Prostate gland (tissue), 2 donors: ENCODE measurements at regions not wholly inside any gene's neighbourhood (a gene's known extent, or its start where the extent isn't known, plus 50 kb on each side); places are given as distances from the start of the nearest gene placed in this dataset.

Source experiments
- DNase-seq: peaks from one replicate; pipeline ENCODE4 v3.0.0-alpha.2; 2019; ENCODE audit warnings: low spot score
- H3K27ac ChIP-seq, 2 donors: fragments of 200-600 bp; sonication (generic); 2 replicates each; pipeline ENCODE4 v1.5.1; 2017 to 2019
- H3K27me3 ChIP-seq: fragments of 200-600 bp; sonication (generic); replicated peaks from 2 replicates; pipeline ENCODE4 v1.5.1; 2019; ENCODE audit not compliant: insufficient read depth
- H3K36me3 ChIP-seq, 2 donors: fragments of 200-600 bp; sonication (generic); 1 replicate in 1 of 2; 2 replicates in 1 of 2; pipeline versions ENCODE4 v1.5.1 to v1.8.1; 2017 to 2019
- H3K4me1 ChIP-seq: fragments of 200-600 bp; sonication (generic); replicated peaks from 2 replicates; pipeline ENCODE4 v1.5.1; 2019
- H3K4me3 ChIP-seq, 2 donors: fragments of 200-600 bp; sonication (generic); 2 replicates each; pipeline ENCODE4 v1.5.1; 2017 to 2019
- H3K9me3 ChIP-seq: fragments of 200-600 bp; sonication (generic); 2 replicates; pipeline ENCODE4 v1.5.1; 2017
- CTCF ChIP-seq, 4 experiments: fragments of 200-600 bp in 2 of 4; fragments of 450-650 bp in 2 of 4; sonication (generic) in 2 of 4; IDR thresholded peaks; 1 replicate in 3 of 4; 2 replicates in 1 of 4; pipeline ENCODE4 v1.5.1; 2016 to 2019; ENCODE audit warnings: antibody characterized with exemption in 4 of 4, mild to moderate bottlenecking in 2 of 4, moderate library complexity in 2 of 4
- POLR2A ChIP-seq: fragments of 450-650 bp; IDR thresholded peaks from one replicate; pipeline ENCODE4 v1.6.1; 2016; ENCODE audit warnings: antibody characterized with exemption, mild to moderate bottlenecking
- POLR2AphosphoS5 ChIP-seq: sonication (generic); formaldehyde crosslinking; IDR thresholded peaks from one replicate; pipeline ENCODE4 v1.6.1; 2017; ENCODE audit warnings: antibody characterized with exemption
- WGBS: methylation state at CpG from one replicate; pipeline ENCODE4 v1.1.5; 2018; 5-methylcytosine and 5-hydroxymethylcytosine counted together
- intact Hi-C: fragments of 100-400 bp; cut with DNase I; formaldehyde crosslinking; loops from one replicate; pipeline ENCODE4 v1.14.2; 2022

- H3K27ac ChIP-seq: no peak overlapping the region
- intact Hi-C loops: no loop called here
- H3K36me3 ChIP-seq: no peaks in the 10 kb centered on the region
- H3K27me3 ChIP-seq: no peaks in the 10 kb centered on the region
- no peak for TF ChIP-seq POLR2A
- TF ChIP-seq POLR2AphosphoS5: no peak
- TF ChIP-seq CTCF (IDR thresholded peaks at IDR 0.05): no peak
- no peak for DNase-seq
- 50% methylated on average over 1 of the region's 1 CpG for WGBS
- H3K4me1 ChIP-seq: no peaks in the 10 kb centered on the region
- no peaks in the 10 kb centered on the region for H3K9me3 ChIP-seq
- no peak overlapping the region for H3K4me3 ChIP-seq
Measured at GRCh38 chr3:22506871-22507270, 696.3 kb upstream of the UBE2E2 start.

DNA sequence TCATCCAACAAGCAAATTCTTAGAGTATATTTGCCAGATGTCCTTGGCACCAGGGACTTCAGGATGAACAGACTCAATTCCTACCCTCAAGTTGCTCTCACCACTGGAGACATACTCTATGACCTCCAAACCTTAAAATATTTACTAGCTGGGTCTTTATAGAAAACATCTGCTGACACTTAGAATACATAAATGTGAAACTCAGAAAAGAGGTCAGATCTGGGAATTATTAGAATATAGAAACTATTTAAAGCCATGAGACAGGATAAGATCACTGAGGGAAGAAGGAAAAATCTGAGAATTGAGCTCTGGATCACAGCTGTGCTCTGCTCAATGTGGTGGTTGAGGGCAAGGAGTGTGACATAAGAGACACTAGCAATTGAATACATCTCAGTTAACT is 695.4 kb upstream of the UBE2E2 start:
- intact Hi-C loops: no loop called here
- H3K4me3 ChIP-seq: no peak overlapping the region
- H3K4me1 ChIP-seq: no peaks in the 10 kb centered on the region
- no peak for DNase-seq
- no peaks in the 10 kb centered on the region for H3K9me3 ChIP-seq
- TF ChIP-seq CTCF (IDR thresholded peaks at IDR 0.05) (no peak), POLR2AphosphoS5 (no peak), POLR2A (no peak)
- H3K27ac ChIP-seq: no peak overlapping the region
- no peaks in the 10 kb centered on the region for H3K27me3 ChIP-seq
- no peaks in the 10 kb centered on the region for H3K36me3 ChIP-seq

GRCh38 chr3:22523925-22524324 is 679.2 kb upstream of the UBE2E2 start:
- no peak for TF ChIP-seq CTCF (IDR thresholded peaks at IDR 0.05)
- no peak for TF ChIP-seq POLR2AphosphoS5
- TF ChIP-seq POLR2A: no peak
- no peaks in the 10 kb centered on the region for H3K4me1 ChIP-seq
- intact Hi-C loops: no loop called here
- H3K4me3 ChIP-seq: no peak overlapping the region
- no peak for DNase-seq
- no peak overlapping the region for H3K27ac ChIP-seq
- no peaks in the 10 kb centered on the region for H3K9me3 ChIP-seq
- no peaks in the 10 kb centered on the region for H3K27me3 ChIP-seq
- H3K36me3 ChIP-seq: no peaks in the 10 kb centered on the region
- 94% methylated on average over 3 of the region's 3 CpGs for WGBS

- intact Hi-C loops: no loop called here
- Histone ChIP-seq H3K4me3 (no peak overlapping the region), H3K27ac (no peak overlapping the region), H3K4me1 (no peaks in the 10 kb centered on the region), H3K9me3 (no peaks in the 10 kb centered on the region), H3K36me3 (no peaks in the 10 kb centered on the region), H3K27me3 (no peaks in the 10 kb centered on the region)
- DNase-seq: no peak
- TF ChIP-seq CTCF (IDR thresholded peaks at IDR 0.05) (no peak), POLR2AphosphoS5 (no peak), POLR2A (no peak)
- 28% methylated on average over 1 of the region's 1 CpG for WGBS
Measured at GRCh38 chr3:22526266-22526837, 676.8 kb upstream of the UBE2E2 start.

DNA sequence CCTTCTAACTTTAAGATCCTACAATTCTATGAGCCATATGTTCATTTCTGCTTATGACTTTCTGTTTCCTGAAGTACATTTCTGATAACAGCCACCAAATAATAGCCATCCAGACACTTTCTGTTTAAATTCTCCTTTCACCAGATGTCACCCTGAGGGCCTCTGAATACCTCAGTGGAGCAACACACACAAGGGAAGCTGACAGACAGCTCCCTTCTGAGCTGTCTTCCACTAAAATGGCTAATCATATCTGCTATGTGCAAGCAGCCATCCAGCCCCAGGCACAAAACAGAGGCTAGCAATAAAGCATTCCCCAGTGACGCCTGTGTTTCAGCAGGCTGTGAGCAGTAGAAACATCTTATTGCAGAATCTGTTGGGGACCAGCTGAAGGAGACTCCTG is 666.6 kb upstream of the UBE2E2 start:
- no peaks in the 10 kb centered on the region for H3K9me3 ChIP-seq
- no peak overlapping the region for H3K27ac ChIP-seq
- no peak for DNase-seq
- H3K36me3 ChIP-seq: no peaks in the 10 kb centered on the region
- no peaks in the 10 kb centered on the region for H3K27me3 ChIP-seq
- 50% methylated on average over 1 of the region's 1 CpG for WGBS
- no peak for TF ChIP-seq POLR2A
- no peak for TF ChIP-seq CTCF (IDR thresholded peaks at IDR 0.05)
- no peak for TF ChIP-seq POLR2AphosphoS5
- intact Hi-C loops: no loop called here
- no peak overlapping the region for H3K4me3 ChIP-seq
- H3K4me1 ChIP-seq: no peaks in the 10 kb centered on the region
